GM18499 (cell line): ENCODE measurements at regions not wholly inside any gene's neighbourhood (a gene's known extent, or its start where the extent isn't known, plus 50 kb on each side); places are given as distances from the start of the nearest gene placed in this dataset.

ENCODE experiments used
- ATAC-seq: cut with Tn5 transposase; IDR thresholded peaks from one replicate; pipeline ENCODE4 v1.9.1; 2021; ENCODE audit warnings: moderate number of reproducible peaks; ENCODE audit not compliant: insufficient read depth, unreplicated experiment

DNA sequence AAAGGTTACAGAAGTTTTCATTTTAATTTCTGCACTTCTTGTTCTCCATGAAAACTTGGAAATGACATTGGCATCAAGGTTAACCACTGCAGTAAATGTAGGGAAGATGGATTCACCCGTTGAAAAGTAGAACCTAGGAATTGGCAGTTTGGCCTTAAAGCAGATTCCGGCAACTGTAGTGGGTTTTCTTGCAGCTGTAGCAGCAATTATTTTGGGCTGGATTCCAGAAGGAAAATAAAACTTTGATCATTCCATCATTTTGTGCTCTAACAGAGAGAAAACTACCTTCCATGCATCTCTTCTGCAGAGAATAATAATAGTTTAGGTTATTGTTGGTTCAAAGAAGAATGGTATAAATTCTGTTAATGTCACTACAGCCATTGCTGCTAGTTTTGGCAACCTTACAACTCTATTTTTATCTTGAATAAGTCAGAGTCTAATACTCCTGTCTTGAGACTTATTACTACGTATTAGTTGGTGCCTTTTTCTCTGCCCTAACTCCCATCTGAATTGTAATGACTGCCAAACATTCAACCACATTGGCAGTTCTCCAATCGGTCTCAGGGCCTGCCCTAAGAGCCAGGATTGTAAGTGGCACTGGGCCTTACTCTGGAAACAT lies 178.1 kb upstream of the PIEZO2 start:
- no peak for ATAC-seq

DNA sequence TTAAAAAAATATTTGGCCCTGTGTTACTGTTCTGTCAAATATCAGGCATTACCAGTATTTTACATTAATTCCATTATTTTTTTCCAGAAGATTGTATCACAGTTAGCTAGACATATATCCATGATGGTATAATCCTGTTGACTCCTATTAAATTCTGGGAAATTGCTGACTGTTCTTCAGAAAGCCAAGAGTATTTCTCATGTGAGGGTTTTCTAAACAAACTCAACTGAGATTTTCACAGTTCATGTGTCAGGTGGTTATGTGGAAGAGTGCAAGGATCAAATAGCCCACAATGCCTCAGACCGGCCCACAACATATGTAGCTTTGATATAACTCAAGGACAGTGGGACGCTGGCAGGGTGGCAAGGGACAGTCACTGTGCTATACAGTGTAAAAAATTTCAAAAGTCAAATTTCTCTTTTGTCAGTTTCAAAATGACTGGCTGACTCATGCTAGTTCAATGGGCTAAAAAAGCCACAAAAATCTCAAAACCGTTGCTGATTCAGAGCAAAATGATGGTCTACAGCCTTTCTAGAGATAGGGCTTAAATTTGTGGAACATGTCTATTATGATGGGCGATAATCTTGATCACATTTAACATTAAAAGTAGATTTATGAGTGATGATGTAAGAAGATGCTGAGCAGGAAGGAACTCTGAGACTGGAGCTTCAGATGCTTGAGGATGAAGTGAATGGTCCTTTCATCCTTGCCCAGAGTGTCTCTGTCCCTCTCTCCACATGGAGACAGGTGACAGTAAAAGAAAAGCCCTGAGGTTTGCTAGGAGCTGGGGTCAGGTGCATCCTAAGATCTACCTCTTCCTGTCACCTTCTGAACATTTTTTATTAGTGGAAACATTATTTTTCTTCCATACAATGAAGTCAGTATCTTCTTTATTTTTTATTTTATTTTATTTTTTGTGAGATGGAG lies 175.8 kb upstream of the PIEZO2 start:
- peak; percentile 90 for ATAC-seq

DNA sequence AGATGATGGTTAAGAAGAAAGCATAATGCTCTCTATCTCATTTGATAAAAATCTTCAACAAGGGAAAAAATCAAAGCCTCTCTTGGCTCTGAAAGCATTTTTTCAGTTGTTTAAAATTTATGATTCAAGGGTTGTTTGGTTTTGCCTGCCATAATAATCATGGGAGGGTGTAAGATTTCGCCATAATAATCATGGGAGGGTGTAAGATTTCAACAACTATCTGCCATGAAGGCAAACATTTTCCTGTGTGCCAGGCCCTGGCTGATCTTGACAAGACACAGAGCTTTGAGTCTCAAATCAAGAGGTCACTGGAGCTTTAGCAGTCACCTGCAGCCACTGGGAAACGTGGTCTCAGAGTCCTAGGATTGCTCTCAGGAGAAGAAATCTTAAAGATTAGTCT lies 175.1 kb upstream of the PIEZO2 start:
- no peak for ATAC-seq

DNA sequence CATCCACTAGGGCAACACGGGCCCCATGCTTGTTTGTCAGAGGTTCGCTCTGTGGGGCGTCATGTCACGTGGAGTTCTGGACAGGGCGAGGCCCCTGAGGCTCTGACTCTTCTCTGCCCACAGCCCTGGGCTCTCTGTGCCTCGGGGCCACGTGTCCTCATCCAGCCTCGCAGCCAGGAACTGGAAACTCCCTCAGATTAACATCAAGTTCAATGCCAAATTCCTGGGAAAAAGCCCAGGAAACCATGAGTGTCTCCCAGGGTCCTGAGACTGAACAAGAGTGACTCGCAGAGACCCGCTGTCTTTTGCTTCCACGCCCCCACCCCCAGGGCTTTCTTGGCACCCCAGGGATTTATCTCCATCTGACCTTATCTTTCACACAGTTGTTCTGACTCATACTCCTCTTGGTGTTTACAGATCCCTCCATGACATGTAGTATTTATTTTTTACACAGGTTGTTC lies 174.0 kb upstream of the PIEZO2 start:
- ATAC-seq = no peak

DNA sequence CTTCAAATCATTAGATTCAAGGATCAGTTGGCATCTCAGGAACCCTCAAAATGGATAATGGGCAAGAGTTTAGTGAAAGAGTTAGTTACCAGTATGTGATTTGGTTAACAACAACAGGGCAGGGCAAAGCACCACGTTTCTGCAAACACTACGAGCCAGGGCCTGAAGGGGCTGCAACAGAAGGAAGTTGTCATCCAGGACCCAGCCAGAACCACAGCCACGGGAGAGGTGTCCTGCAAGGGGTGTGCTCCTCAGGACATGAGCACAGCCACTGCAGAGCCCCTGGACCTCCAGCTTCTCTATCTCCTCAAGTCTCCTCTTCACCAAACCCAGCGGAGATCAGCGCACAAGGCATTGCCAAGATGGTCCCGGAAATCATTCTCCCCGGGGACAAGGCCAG lies 173.3 kb upstream of the PIEZO2 start:
- ATAC-seq = no peak

DNA sequence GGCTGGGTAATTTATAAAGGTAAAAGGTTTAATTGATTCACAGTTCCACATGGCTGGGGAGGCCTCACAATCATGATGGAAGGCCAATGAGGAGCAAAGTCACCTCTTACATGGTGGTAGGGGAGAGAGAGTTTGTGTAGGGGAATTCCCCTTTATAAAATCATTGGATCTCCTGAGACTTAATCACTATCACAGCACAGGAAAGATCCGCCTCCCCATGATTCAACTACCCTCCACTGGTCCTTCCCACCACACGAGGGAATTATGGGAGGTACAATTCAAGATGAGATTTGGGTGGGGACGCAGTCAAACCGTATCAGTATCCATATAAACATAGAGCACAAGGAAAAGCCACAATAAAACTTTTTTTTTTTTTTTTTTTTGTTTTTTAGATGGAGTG lies 172.6 kb upstream of the PIEZO2 start:
- ATAC-seq = no peak

DNA sequence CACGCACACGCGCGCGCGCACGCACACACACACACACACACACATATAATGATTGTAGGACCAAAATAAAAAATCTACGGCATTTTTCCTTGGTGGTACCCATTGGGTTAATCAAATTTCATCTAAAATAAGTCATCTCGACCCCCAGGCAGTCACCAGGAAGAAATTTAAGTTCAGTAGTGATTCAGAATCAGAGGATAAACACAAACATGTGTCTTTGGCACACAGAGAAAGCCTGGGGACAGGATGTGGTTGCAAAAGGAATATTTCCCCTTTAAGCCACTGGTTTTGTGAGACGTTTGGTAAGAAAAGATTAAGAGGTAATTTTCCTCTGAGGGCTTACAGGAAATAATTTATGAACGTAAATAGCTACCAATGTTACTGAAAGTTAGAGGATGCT lies 171.6 kb upstream of the PIEZO2 start:
- ATAC-seq = no peak

DNA sequence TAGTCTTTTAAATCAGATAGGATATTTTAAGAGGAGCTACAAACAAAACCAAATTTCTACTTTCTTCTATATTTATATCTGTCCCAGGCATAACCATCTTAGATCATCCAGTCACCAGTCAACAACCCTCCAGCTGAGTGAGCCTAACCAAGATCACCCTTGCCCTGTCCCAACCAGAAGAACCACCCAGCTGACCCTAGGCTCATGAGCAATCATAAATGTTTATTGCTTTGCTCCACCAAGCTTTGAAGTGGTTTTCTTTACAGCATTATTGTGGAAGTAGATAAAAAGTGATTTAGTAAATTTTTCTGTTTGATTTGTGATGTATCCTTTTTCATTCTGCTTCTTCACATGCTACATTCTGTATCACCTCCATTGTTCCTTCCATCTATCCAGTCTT lies 167.2 kb upstream of the PIEZO2 start:
- no peak for ATAC-seq

DNA sequence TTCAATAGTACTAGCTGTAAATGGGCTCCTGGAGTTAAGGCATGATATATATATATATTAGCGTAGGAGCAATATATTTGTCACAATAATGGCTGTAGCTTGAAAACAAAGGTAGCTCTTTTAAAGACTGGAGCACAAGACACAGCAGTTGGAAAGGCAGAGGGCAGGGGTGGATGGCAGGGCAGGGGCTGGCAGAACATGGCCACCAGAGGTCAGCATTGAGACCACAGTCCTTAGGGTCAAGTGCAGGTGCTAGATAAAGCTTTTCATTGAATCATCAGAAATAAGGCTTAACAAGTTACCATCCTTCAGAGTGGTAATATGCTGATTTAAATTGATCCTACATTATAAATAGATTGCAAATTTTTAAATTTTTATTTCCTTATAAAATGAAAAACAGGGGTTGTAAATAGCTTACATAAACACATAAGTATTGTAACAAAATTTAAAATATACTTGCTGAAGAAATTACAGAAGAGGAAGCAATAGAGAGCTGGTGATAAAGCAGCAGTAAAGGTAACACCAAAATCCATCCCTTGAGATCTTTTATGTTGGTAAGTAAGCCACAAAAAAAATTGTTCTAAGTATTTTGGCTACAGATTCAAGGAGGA lies 161.2 kb upstream of the PIEZO2 start:
- ATAC-seq = no peak

DNA sequence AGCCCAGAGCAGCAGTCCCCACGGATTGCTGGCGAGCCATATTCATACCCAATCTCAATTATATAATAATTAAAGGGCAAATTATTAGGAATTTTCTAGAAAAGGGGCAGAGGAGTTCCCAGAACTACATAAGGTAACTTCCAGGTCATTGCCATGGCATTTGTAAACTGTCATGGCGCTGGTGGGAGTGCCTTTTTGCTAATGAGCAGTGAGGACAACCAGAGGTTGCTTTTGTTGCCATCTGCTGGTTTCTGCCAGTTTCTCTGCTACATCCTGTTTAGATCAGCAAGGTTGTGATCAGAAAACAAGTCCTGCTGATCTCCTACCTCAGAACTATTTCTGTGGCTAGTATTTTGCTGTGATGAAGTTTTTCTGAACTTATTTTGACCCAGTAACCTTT lies 159.8 kb upstream of the PIEZO2 start:
- ATAC-seq = no peak

DNA sequence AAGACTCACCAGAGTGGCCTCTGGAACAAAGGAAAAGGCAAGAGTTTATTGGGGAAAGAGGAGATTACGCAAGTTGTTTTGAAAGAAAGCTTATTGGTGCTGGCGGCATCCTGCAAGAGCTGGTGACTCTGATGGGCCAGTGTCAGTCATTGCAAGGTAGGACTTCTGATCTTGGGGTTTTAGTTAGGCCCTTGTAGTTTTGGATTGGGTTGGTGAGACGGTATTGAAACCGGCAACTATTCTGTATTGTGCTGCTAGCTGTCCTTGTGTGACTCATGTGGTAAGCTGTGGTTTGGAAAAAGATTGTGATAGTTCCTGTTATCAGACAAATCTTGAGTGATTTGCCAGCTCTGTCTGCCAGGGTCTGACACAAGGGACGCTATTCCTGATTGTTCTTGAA lies 159.1 kb upstream of the PIEZO2 start:
- ATAC-seq = no peak

DNA sequence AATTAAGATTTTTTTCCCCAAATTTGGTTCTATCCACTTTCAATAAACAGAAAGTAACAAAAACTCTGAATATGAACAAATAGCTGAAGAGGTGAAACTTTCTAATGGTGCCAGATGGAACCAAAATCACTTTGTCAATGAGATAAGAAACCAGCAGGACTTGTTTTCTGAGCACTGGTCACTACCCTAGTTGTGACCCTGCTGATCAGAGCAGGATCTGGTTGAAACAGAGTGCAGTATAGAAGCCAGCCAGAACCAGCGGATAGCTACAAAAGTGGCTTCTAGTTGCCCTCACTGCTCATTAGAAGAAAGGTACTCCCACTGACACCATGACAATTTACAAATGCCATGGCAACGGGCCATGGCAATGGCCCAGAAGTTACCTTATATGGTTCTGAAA lies 158.3 kb upstream of the PIEZO2 start:
- ATAC-seq = no peak

DNA sequence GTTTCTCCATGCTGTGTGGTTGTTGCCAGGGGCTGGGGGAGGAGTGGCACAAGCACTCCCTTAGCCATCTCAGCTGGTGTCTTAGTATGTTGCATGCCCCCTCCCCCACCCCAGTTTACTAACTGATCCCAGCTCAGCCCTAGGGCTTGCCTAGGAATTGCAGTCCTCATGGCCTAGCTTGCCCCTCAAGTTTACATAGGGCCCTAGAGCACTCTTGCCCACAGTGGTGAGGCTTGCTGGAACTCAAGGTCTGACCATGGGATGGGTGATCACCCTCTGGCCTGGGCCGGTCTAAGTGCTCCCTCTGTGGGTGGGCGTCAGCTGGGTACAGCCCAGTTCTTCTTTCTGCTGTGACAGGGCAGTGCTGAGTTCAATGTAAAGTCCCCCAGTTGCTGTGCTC lies 156.1 kb upstream of the PIEZO2 start:
- no peak for ATAC-seq

DNA sequence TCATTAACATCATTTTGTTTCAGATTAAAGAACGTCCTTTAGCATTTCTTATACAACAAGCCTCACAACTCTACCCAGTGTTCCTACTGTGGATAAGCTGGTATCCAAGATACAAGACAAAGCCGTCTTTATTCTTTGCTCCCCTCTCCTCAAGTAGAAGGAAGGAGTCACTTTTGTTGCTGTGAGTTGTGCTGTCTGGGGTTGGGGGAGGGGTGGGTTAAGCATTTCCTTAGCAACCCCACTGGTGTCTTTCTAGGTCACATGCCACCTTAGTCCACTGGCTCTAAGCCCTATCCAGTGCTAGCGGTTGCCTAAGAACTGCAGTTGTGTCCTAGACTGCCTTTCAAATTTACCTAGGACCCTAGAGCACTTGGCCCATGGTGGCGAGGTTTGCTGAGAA lies 155.6 kb upstream of the PIEZO2 start:
- ATAC-seq = no peak

DNA sequence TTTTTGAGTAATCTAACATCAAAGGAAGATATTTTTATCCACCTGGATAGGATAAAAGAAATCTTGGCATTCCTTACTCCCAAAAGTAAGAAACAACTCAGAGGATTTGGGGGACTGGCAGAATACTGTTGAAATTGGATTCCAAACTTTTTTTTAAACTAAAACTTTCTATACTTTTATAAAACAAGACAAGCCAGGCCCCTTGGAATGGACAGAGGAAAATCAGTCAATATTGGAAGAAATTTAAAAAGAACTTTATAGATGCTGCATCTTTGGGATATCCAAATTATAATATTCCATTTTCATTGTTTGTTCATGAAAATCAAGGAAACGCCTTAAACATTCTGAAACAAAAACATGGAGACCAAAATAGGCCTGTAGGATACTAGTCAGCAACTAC lies 147.6 kb upstream of the PIEZO2 start:
- no peak for ATAC-seq

DNA sequence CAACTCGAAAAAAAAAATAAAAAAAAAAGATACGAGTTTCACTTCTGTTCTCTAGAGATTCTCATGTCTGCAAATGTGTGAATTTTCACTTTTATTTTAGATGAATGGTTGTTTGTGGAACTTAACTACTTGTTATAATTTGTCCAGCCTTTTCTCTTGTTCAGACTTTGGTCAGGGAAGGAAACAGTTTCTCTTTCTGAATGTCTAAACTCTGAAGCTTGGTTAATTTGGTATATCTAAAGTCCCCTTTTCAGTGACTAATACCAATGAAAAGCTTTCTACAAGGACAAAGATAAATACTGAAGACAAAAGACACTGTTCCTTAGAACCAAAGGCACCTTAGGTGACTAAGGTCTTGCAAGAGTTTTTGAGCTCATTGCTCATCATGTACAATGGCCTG lies 144.4 kb upstream of the PIEZO2 start:
- ATAC-seq = peak; percentile 91

DNA sequence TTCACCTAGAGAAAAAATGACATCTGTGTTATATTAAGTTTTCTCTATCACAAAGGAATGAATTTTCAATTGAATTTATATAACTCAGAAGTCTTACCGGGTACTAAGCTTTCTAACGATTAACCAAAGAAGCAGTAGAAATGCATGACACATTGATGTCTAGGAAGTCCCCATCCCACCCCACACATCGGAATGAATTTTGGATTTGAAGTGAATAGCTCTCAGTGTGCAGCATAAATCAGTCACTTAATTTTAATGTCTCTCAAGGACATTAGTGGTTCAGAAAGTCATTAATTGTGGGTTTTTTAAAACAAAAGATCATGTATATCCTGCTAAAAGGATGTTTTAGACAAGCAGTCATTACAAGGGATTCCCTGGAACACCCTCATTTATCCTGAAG lies 141.4 kb upstream of the PIEZO2 start:
- no peak for ATAC-seq

DNA sequence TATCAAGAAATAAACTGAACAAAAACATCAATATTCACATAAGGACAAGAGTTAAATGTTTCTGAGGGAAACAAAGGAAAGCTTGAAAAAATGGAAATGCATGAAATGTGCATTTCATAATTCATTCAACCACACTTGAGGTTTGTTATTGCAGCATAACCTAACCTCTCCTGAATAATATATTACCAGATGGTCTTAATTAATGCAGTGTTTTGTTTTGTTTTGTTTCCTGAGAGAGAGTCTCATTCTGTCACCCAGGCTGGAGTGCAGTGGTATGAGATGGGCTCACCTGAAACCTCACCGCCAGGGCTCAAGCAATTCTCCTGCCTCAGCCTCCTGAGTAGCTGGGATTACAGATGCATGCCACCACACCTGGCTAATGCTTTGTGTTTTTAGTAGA lies 139.9 kb upstream of the PIEZO2 start:
- no peak for ATAC-seq

DNA sequence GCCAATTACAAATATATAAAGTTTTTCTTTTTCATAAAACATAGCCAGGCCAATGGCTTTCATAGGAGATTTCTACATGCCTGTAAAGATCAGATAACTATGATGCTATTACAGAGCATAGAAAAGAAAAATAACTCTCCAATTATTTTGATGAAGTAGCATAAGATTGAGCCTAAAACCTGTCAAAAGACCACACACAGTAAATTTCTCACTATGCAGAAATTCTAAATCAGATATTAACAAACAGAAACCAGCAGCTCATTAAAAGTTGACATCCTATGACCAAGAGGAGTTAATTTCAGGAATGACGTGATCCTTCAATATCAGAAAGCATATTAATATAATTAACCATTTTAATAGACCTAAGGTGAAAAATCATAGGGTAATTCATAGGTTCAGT lies 139.0 kb upstream of the PIEZO2 start:
- ATAC-seq = no peak

DNA sequence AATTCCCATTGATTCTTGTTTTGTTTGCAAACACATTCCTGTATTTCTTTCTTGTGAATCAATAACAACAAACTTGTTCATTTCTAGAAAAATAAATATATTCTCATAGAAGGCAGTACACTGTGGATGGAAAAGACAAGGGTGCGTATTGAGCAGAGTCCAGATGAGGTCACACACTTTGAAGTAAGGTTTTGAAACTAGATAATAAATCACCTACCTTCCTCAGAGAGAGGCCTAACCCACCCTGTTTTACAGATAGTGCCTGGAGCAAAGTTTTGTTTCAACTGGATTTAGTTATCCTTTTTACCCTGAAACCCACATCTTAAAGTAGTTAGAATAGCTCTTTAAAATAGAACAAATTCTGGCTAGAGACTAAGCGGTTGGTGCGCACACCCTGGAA lies 137.1 kb upstream of the PIEZO2 start:
- no peak for ATAC-seq

DNA sequence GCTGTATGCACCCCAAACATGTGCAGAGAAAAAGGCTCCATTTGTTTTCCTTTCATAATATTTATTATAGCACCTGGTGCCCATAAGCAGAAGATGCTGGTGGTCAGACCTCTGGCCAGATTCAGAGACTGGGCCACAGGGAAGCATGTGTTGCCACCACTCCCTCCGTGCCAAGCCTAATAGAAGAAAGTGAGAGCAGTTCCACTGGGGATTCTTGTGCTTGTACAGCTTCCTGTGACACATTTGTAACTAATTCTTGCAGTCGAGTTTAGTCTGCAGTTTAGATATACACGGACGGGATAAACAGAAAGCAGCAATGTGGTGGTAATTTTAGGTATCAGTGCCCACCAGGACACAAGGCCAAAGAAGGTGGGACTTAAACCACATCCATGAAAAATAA lies 135.4 kb upstream of the PIEZO2 start:
- no peak for ATAC-seq
